H1 (cell line): ENCODE measurements at regions not wholly inside any gene's neighbourhood (a gene's known extent, or its start where the extent isn't known, plus 50 kb on each side); places are given as distances from the start of the nearest gene placed in this dataset.

ENCODE experiments used
- CTCF ChIA-PET: fragments of 300-600 bp; sonication (Branson Sonifier 250); formaldehyde crosslinking; loops from one replicate; lab custom pipeline; 2021; ENCODE audit not compliant: partially characterized antibody; lab: Charles Lee
- POLR2A ChIA-PET: fragments of 300-600 bp; sonication (Branson Sonifier 250); formaldehyde crosslinking; loops from one replicate; lab custom pipeline; 2021; ENCODE audit warnings: inconsistent platforms; ENCODE audit not compliant: partially characterized antibody; lab: Charles Lee
- DNase-seq, 2 experiments: peaks; one replicate each; pipeline versions ENCODE4 v3.0.0 to v3.0.0-alpha.2; 2010 to 2022; ENCODE audit warnings: low spot score in 2 of 2, low read depth in 1 of 2, mixed read lengths in 1 of 2
- FAIRE-seq: peaks from 2 replicates; lab custom pipeline; 2011; peaks lifted over from hg19 to GRCh38; lab: Jason Lieb, UNC
- H2AFZ ChIP-seq: 2 replicates; pipeline ENCODE4 v1.8.1; 2012; ENCODE audit warnings: low read length, inconsistent platforms
- H2AK5ac ChIP-seq: 2 replicates; pipeline ENCODE4 v1.6.1; 2013; ENCODE audit warnings: low read depth, low read length
- H2BK120ac ChIP-seq: replicated peaks from 2 replicates; pipeline ENCODE3; 2013; ENCODE audit warnings: low read depth, low read length, inconsistent platforms
- H2BK12ac ChIP-seq: 2 replicates; pipeline ENCODE4 v1.6.1; 2013; ENCODE audit warnings: low read depth, low read length
- H2BK15ac ChIP-seq: 2 replicates; pipeline ENCODE4 v1.6.1; 2013; ENCODE audit warnings: low read length
- H2BK20ac ChIP-seq: 2 replicates; pipeline ENCODE4 v1.6.1; 2013; ENCODE audit warnings: low read length
- H2BK5ac ChIP-seq: 2 replicates; pipeline ENCODE4 v1.6.1; 2013; ENCODE audit warnings: low read depth, low read length
- H3K14ac ChIP-seq: 2 replicates; pipeline ENCODE4 v1.6.1; 2013; ENCODE audit warnings: inconsistent platforms; ENCODE audit not compliant: insufficient read length
- H3K18ac ChIP-seq: 2 replicates; pipeline ENCODE4 v1.6.1; 2013; ENCODE audit warnings: low read length; ENCODE audit errors: extremely low read depth
- H3K23ac ChIP-seq: 2 replicates; pipeline ENCODE4 v1.6.1; 2013; ENCODE audit warnings: inconsistent platforms; ENCODE audit not compliant: insufficient read length
- H3K23me2 ChIP-seq: 2 replicates; pipeline ENCODE4 v1.6.1; 2013; ENCODE audit warnings: low read depth, low read length
- H3K27ac ChIP-seq: 2 replicates; pipeline ENCODE4 v1.6.1; 2011; ENCODE audit warnings: low read depth, low read length, inconsistent platforms
- H3K27me3 ChIP-seq, 4 experiments: replicated peaks in 1 of 4; 1 replicate in 1 of 4; 2 replicates in 3 of 4; pipeline versions ENCODE4 v1.6.1 to v1.8.1; 2011 to 2013; ENCODE audit warnings: low read length in 3 of 4, mild to moderate bottlenecking in 3 of 4, inconsistent platforms in 2 of 4, mixed read lengths in 2 of 4, moderate library complexity in 1 of 4; ENCODE audit not compliant: control insufficient read depth in 3 of 4, insufficient read depth in 3 of 4; ENCODE audit errors: extremely low read depth in 1 of 4
- H3K36me3 ChIP-seq, 4 experiments: 2 replicates each; pipeline versions ENCODE4 v1.6.1 to v1.8.1; 2011 to 2013; ENCODE audit warnings: mild to moderate bottlenecking in 4 of 4, low read length in 3 of 4, moderate library complexity in 2 of 4, control low read depth in 1 of 4, inconsistent platforms in 1 of 4; ENCODE audit not compliant: insufficient read depth in 4 of 4, control insufficient read depth in 2 of 4
- H3K4ac ChIP-seq: replicated peaks from 2 replicates; pipeline ENCODE3; 2013; ENCODE audit warnings: low read length, low read depth, mixed read lengths, inconsistent platforms; ENCODE audit not compliant: insufficient read length
- H3K4me1 ChIP-seq, 4 experiments: replicated peaks in 1 of 4; 1 replicate in 1 of 4; 2 replicates in 3 of 4; pipeline versions ENCODE4 v1.6.1 to v1.8.1; 2011 to 2013; ENCODE audit warnings: low read length in 3 of 4, inconsistent platforms in 2 of 4, mixed read lengths in 1 of 4; ENCODE audit not compliant: insufficient read depth in 4 of 4, control insufficient read depth in 3 of 4
- H3K4me2 ChIP-seq, 2 experiments: 2 replicates each; pipeline versions ENCODE4 v1.6.1 to v1.8.1; 2011 to 2013; ENCODE audit warnings: low read depth in 2 of 2, low read length in 2 of 2, control low read depth in 1 of 2, inconsistent platforms in 1 of 2, mild to moderate bottlenecking in 1 of 2; ENCODE audit not compliant: insufficient read depth in 1 of 2
- H3K4me3 ChIP-seq, 4 experiments: fragments of 200-600, 300-600 bp in 1 of 4; sonication (generic), shearing (Covaris generic), sonication (Bioruptor Twin) in 1 of 4; 2 replicates each; pipeline versions ENCODE4 v1.5.1 to v1.8.1; 2011 to 2016; ENCODE audit warnings: low read length in 4 of 4, low read depth in 3 of 4, control low read depth in 2 of 4, inconsistent platforms in 2 of 4, mild to moderate bottlenecking in 2 of 4, mixed read lengths in 1 of 4, moderate library complexity in 1 of 4; ENCODE audit not compliant: insufficient read depth in 2 of 4; ENCODE audit errors: extremely low read depth in 1 of 4
- H3K56ac ChIP-seq: replicated peaks from 2 replicates; pipeline ENCODE3; 2013; ENCODE audit warnings: low read depth, mild to moderate bottlenecking, mixed read lengths, low read length, inconsistent platforms; ENCODE audit not compliant: insufficient read length
- H3K79me1 ChIP-seq: 2 replicates; pipeline ENCODE4 v1.6.1; 2013; ENCODE audit warnings: low read depth, low read length, control low read depth
- H3K79me2 ChIP-seq, 2 experiments: 2 replicates each; pipeline versions ENCODE4 v1.6.1 to v1.8.1; 2012 to 2013; ENCODE audit warnings: low read length in 2 of 2, mild to moderate bottlenecking in 2 of 2, inconsistent platforms in 1 of 2; ENCODE audit not compliant: insufficient read depth in 2 of 2, control insufficient read depth in 1 of 2
- H3K9ac ChIP-seq, 4 experiments: replicated peaks in 1 of 4; 1 replicate in 1 of 4; 2 replicates in 3 of 4; pipeline versions ENCODE4 v1.6.1 to v1.8.1; 2011 to 2013; ENCODE audit warnings: low read depth in 3 of 4, low read length in 3 of 4, control low read depth in 2 of 4, mild to moderate bottlenecking in 2 of 4, moderate library complexity in 2 of 4, inconsistent platforms in 1 of 4; ENCODE audit errors: extremely low read depth in 1 of 4
- H3K9me3 ChIP-seq, 2 experiments: 2 replicates each; pipeline versions ENCODE4 v1.6.1 to v1.8.1; 2012 to 2013; ENCODE audit warnings: mild to moderate bottlenecking in 2 of 2, moderate library complexity in 2 of 2, control low read depth in 1 of 2, inconsistent platforms in 1 of 2, low read depth in 1 of 2, low read length in 1 of 2, mixed read lengths in 1 of 2; ENCODE audit not compliant: insufficient read depth in 2 of 2
- H4K20me1 ChIP-seq, 2 experiments: replicated peaks in 1 of 2; 2 replicates each; pipeline versions ENCODE3 to v1.8.1; 2011 to 2013; ENCODE audit warnings: inconsistent platforms in 2 of 2, low read length in 2 of 2, mild to moderate bottlenecking in 1 of 2; ENCODE audit not compliant: insufficient read depth in 2 of 2, control insufficient read depth in 1 of 2
- H4K5ac ChIP-seq: 2 replicates; pipeline ENCODE4 v1.6.1; 2013; ENCODE audit warnings: low read length, low read depth, mixed read lengths, inconsistent platforms; ENCODE audit not compliant: insufficient read length
- H4K8ac ChIP-seq: 2 replicates; pipeline ENCODE4 v1.8.0; 2013; ENCODE audit warnings: mild to moderate bottlenecking, moderate library complexity, low read length, inconsistent platforms; ENCODE audit not compliant: insufficient read depth; ENCODE audit errors: extremely low read depth
- H4K91ac ChIP-seq: replicated peaks from 2 replicates; pipeline ENCODE3; 2013; ENCODE audit warnings: low read length, mixed read lengths, inconsistent platforms; ENCODE audit not compliant: insufficient read length
- ATF2 ChIP-seq: IDR thresholded peaks from 2 replicates; pipeline ENCODE4 v1.6.1; 2012; ENCODE audit warnings: low read length, inconsistent platforms
- BCL11A ChIP-seq, 2 experiments: IDR thresholded peaks; one replicate each; pipeline ENCODE4 v1.6.1; 2011; ENCODE audit warnings: low read depth in 2 of 2, low read length in 2 of 2, mild to moderate bottlenecking in 2 of 2
- CBX8 ChIP-seq: fragments of 300-800, 300-1000 bp; sonication (generic); IDR thresholded peaks from 2 replicates; pipeline ENCODE4 v1.7.1; 2016; ENCODE audit warnings: low read depth, low read length, borderline replicate concordance
- CHD2 ChIP-seq: IDR thresholded peaks from 2 replicates; pipeline ENCODE4 v1.6.1; 2012; ENCODE audit warnings: low read length, improper control_type of control experiment
- E2F6 ChIP-seq: IDR thresholded peaks from 2 replicates; pipeline ENCODE4 v1.6.1; 2012; ENCODE audit warnings: inconsistent platforms
- EZH2 ChIP-seq: fragments of 200-600 bp; sonication (generic); IDR thresholded peaks from 2 replicates; pipeline ENCODE4 v1.7.1; 2012; ENCODE audit warnings: low read depth, mild to moderate bottlenecking, moderate library complexity, low read length, inconsistent platforms; ENCODE audit not compliant: severe bottlenecking
- GTF2F1 ChIP-seq: IDR thresholded peaks from 2 replicates; pipeline ENCODE4 v1.6.1; 2012; ENCODE audit warnings: low read depth, low read length, improper control_type of control experiment, borderline replicate concordance
- MAFK ChIP-seq: IDR thresholded peaks from 2 replicates; pipeline ENCODE4 v1.6.1; 2012; ENCODE audit warnings: low read depth, mild to moderate bottlenecking, improper control_type of control experiment, low read length
- RNF2 ChIP-seq: fragments of 200-900, 300-1000 bp; sonication (generic); IDR thresholded peaks from 2 replicates; pipeline ENCODE4 v1.7.1; 2016; ENCODE audit warnings: borderline replicate concordance, low read depth, mild to moderate bottlenecking, antibody characterized with exemption, low read length; ENCODE audit not compliant: poor library complexity, severe bottlenecking; ENCODE audit errors: missing control alignments
- SAP30 ChIP-seq: fragments of 300-600 bp; sonication (generic); IDR thresholded peaks from 2 replicates; pipeline ENCODE4 v1.7.1; 2012; ENCODE audit warnings: low read length, moderate library complexity, mild to moderate bottlenecking, inconsistent platforms; ENCODE audit not compliant: insufficient read depth, insufficient replicate concordance
- TBP ChIP-seq: IDR thresholded peaks from 2 replicates; pipeline ENCODE4 v1.6.1; 2011; ENCODE audit warnings: low read depth, low read length, improper control_type of control experiment
- USF2 ChIP-seq: IDR thresholded peaks from 2 replicates; pipeline ENCODE4 v1.6.1; 2011; ENCODE audit warnings: low read length, improper control_type of control experiment

GRCh38 chr14:49159081-49159480 is 427.1 kb downstream of the RPS29 start:
- Histone ChIP-seq H3K79me2 (no peaks in the 10 kb centered on the region), H3K9me3 (no peaks in the 10 kb centered on the region), H3K4me3 (no peak overlapping the region), H4K91ac (no peak overlapping the region), H3K56ac (no peak overlapping the region), H2BK12ac (no peak overlapping the region), H2BK15ac (no peak overlapping the region), H2BK5ac (no peak overlapping the region), H3K4me2 (no peak overlapping the region), H2BK20ac (no peak overlapping the region), H3K36me3 (no peaks in the 10 kb centered on the region), H4K8ac (no peak overlapping the region), H3K27me3 (no peaks in the 10 kb centered on the region), H3K9ac (no peak overlapping the region), H3K23ac (no peak overlapping the region), H3K14ac (no peak overlapping the region), H3K79me1 (no peaks in the 10 kb centered on the region), H2AFZ (no peak overlapping the region), H3K4me1 (no peaks in the 10 kb centered on the region), H3K27ac (no peak overlapping the region), H3K23me2 (no peaks in the 10 kb centered on the region), H2AK5ac (no peak overlapping the region), H4K5ac (no peak overlapping the region), H3K18ac (no peak overlapping the region), H3K4ac (no peak overlapping the region), H2BK120ac (no peak overlapping the region), H4K20me1 (no peaks in the 10 kb centered on the region)
- DNase-seq (no peak), FAIRE-seq (no peak)
- ChIA-PET POLR2A (no interaction called here), CTCF (no interaction called here)
- TF ChIP-seq ATF2 (no peak), E2F6 (no peak), TBP (no peak), CHD2 (no peak), BCL11A (IDR thresholded peaks at IDR 0.05; ENCODE audit: low read depth in 2 of 2, low read length in 2 of 2) (no peak), EZH2 (no peak), MAFK (no peak), SAP30 (no peak), GTF2F1 (no peak), RNF2 (no peak), CBX8 (no peak), USF2 (no peak)
